Vagina (tissue), 2 donors: ENCODE measurements at regions not wholly inside any gene's neighbourhood (a gene's known extent, or its start where the extent isn't known, plus 50 kb on each side); places are given as distances from the start of the nearest gene placed in this dataset.

ENCODE experiments used
- POLR2A ChIP-seq, 2 donors: fragments of 450-650 bp; IDR thresholded peaks; one replicate each; pipeline ENCODE4 v1.6.1; 2017; ENCODE audit warnings: antibody characterized with exemption in 2 of 2, mild to moderate bottlenecking in 2 of 2, moderate library complexity in 2 of 2
- TF ChIP-seq, protein P1 (sequence below), 3 experiments: fragments of 450-650 bp in 2 of 3; fragments of 200-600 bp in 1 of 3; sonication (generic) in 1 of 3; IDR thresholded peaks; one replicate each; pipeline ENCODE4 v1.5.1; 2017 to 2019; ENCODE audit warnings: antibody characterized with exemption in 3 of 3, mild to moderate bottlenecking in 2 of 3, moderate library complexity in 2 of 3

DNA sequence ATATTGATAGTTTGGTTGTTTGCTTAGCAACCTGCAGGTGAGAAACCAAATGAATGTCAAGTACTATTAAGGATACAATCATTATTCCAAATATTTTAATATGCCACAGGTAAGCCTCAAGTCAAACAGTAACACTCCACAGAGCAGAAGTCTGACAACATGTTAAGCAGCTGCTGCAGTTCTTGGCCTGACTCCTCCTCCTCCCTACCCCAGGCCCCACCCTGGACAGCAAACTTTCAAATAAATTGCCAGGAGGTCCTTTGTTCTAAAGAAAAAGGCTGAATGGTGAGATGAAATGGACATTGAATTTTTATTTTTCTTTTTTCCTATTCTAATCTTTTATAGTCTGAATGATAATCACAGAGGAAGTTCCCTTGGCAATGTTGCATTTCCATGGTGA, 260.0 kb upstream of the POU2AF2 start:
- TF ChIP-seq, protein P1, sequence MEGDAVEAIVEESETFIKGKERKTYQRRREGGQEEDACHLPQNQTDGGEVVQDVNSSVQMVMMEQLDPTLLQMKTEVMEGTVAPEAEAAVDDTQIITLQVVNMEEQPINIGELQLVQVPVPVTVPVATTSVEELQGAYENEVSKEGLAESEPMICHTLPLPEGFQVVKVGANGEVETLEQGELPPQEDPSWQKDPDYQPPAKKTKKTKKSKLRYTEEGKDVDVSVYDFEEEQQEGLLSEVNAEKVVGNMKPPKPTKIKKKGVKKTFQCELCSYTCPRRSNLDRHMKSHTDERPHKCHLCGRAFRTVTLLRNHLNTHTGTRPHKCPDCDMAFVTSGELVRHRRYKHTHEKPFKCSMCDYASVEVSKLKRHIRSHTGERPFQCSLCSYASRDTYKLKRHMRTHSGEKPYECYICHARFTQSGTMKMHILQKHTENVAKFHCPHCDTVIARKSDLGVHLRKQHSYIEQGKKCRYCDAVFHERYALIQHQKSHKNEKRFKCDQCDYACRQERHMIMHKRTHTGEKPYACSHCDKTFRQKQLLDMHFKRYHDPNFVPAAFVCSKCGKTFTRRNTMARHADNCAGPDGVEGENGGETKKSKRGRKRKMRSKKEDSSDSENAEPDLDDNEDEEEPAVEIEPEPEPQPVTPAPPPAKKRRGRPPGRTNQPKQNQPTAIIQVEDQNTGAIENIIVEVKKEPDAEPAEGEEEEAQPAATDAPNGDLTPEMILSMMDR (IDR thresholded peaks at IDR 0.05), result no peak
- TF ChIP-seq POLR2A (IDR thresholded peaks at IDR 0.05), result no peak
